ENCODE measurements at regions not wholly inside any gene's neighbourhood (a gene's known extent, or its start where the extent isn't known, plus 50 kb on each side); places are given as distances from the start of the nearest gene placed in this dataset.

DNA sequence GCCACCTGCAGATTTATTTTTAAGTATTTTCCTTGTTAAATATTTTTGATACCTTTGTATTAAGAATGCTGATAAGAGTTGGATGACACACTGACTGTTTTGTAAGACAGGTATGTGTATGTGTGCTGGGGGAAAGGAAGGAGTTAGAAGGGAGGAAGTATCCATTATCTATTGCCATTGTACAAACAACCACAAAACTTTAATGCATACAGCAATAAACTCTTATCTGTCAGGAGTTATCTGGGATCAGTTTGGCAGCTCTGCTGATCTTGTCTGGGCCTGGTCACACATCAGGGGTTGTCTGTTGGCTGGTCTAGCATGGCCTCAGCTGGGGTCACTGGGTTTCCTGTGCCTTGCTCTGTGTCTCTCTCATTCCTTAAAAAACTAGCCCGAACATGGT lies 423.9 kb upstream of the USP24 start:
- TF ChIP-seq, protein P1, sequence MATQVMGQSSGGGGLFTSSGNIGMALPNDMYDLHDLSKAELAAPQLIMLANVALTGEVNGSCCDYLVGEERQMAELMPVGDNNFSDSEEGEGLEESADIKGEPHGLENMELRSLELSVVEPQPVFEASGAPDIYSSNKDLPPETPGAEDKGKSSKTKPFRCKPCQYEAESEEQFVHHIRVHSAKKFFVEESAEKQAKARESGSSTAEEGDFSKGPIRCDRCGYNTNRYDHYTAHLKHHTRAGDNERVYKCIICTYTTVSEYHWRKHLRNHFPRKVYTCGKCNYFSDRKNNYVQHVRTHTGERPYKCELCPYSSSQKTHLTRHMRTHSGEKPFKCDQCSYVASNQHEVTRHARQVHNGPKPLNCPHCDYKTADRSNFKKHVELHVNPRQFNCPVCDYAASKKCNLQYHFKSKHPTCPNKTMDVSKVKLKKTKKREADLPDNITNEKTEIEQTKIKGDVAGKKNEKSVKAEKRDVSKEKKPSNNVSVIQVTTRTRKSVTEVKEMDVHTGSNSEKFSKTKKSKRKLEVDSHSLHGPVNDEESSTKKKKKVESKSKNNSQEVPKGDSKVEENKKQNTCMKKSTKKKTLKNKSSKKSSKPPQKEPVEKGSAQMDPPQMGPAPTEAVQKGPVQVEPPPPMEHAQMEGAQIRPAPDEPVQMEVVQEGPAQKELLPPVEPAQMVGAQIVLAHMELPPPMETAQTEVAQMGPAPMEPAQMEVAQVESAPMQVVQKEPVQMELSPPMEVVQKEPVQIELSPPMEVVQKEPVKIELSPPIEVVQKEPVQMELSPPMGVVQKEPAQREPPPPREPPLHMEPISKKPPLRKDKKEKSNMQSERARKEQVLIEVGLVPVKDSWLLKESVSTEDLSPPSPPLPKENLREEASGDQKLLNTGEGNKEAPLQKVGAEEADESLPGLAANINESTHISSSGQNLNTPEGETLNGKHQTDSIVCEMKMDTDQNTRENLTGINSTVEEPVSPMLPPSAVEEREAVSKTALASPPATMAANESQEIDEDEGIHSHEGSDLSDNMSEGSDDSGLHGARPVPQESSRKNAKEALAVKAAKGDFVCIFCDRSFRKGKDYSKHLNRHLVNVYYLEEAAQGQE (IDR thresholded peaks at IDR 0.05; ENCODE audit: insufficient replicate concordance, low read depth), result no peak
- TF ChIP-seq, protein P2, sequence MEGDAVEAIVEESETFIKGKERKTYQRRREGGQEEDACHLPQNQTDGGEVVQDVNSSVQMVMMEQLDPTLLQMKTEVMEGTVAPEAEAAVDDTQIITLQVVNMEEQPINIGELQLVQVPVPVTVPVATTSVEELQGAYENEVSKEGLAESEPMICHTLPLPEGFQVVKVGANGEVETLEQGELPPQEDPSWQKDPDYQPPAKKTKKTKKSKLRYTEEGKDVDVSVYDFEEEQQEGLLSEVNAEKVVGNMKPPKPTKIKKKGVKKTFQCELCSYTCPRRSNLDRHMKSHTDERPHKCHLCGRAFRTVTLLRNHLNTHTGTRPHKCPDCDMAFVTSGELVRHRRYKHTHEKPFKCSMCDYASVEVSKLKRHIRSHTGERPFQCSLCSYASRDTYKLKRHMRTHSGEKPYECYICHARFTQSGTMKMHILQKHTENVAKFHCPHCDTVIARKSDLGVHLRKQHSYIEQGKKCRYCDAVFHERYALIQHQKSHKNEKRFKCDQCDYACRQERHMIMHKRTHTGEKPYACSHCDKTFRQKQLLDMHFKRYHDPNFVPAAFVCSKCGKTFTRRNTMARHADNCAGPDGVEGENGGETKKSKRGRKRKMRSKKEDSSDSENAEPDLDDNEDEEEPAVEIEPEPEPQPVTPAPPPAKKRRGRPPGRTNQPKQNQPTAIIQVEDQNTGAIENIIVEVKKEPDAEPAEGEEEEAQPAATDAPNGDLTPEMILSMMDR (IDR thresholded peaks at IDR 0.05; ENCODE audit: insufficient read depth, low read length), result no peak
- TF ChIP-seq POLR2AphosphoS5 (IDR thresholded peaks at IDR 0.05; ENCODE audit: low read depth), result no peak
